ENCODE measurements at regions not wholly inside any gene's neighbourhood (a gene's known extent, or its start where the extent isn't known, plus 50 kb on each side); places are given as distances from the start of the nearest gene placed in this dataset.

DNA sequence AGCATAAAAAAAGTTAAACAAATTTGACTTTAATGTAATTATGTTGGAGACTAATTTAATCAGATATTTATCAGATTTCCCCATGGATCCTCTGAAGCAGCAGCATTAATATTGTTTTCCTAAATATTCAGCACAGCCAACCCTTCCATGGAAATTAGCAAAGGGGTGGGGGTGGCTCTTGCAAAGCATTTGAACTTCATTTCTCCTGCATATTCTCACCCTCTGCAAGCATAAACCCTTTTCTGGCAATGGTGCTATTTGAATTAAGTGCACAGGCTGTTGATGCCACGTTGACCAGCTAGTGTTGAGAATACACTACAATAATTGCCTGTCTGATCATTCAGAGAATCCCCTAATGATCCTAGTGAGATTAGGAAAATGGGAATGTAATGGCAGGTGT, 488.1 kb upstream of the KLF12 start:
- H3K4me1 ChIP-seq (ENCODE audit: control insufficient read depth, extremely low read depth, insufficient read depth, low read length): no peaks in the 10 kb centered on the region
- DNase-seq (ENCODE audit: low read depth, low spot score) (no peak), FAIRE-seq (no peak)
- no peak overlapping the region for H3K27ac ChIP-seq (ENCODE audit: control insufficient read depth, insufficient read depth, low read length)
- no peaks in the 10 kb centered on the region for H3K27me3 ChIP-seq (ENCODE audit: control insufficient read depth, extremely low read depth, insufficient read depth, low read length)
- no peaks in the 10 kb centered on the region for H3K36me3 ChIP-seq (ENCODE audit: control insufficient read depth in 2 of 2, extremely low read depth in 1 of 2, insufficient read depth in 2 of 2, low read length in 2 of 2)
- no peak overlapping the region for H2AFZ ChIP-seq (ENCODE audit: control insufficient read depth, low read length)
- no peaks in the 10 kb centered on the region for H3K9me3 ChIP-seq (ENCODE audit: control insufficient read depth, low read depth, low read length)
- TF ChIP-seq, protein P1, sequence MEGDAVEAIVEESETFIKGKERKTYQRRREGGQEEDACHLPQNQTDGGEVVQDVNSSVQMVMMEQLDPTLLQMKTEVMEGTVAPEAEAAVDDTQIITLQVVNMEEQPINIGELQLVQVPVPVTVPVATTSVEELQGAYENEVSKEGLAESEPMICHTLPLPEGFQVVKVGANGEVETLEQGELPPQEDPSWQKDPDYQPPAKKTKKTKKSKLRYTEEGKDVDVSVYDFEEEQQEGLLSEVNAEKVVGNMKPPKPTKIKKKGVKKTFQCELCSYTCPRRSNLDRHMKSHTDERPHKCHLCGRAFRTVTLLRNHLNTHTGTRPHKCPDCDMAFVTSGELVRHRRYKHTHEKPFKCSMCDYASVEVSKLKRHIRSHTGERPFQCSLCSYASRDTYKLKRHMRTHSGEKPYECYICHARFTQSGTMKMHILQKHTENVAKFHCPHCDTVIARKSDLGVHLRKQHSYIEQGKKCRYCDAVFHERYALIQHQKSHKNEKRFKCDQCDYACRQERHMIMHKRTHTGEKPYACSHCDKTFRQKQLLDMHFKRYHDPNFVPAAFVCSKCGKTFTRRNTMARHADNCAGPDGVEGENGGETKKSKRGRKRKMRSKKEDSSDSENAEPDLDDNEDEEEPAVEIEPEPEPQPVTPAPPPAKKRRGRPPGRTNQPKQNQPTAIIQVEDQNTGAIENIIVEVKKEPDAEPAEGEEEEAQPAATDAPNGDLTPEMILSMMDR (optimal IDR thresholded peaks at IDR 0.05 in 1 of 3, IDR thresholded peaks at IDR 0.05 in 1 of 3, conservative IDR thresholded peaks at IDR 0.05 in 1 of 3; ENCODE audit: extremely low read depth in 1 of 3, insufficient read depth in 2 of 3, low read length in 3 of 3): no peak
- no peak for TF ChIP-seq EZH2 (IDR thresholded peaks at IDR 0.05; ENCODE audit: low read length)
- no peak overlapping the region for H3K4me2 ChIP-seq (ENCODE audit: control insufficient read depth, extremely low read depth, insufficient read depth, low read depth, low read length)
- no peaks in the 10 kb centered on the region for H3K9me1 ChIP-seq (ENCODE audit: control insufficient read depth, extremely low read depth, insufficient read depth, low read length)
- H3K79me2 ChIP-seq (ENCODE audit: control insufficient read depth, insufficient read depth, low read length): no peaks in the 10 kb centered on the region
- no peak overlapping the region for H3K4me3 ChIP-seq (ENCODE audit: control insufficient read depth in 2 of 3, extremely low read depth in 1 of 3, insufficient read depth in 2 of 3, low read depth in 1 of 3, low read length in 3 of 3)
- dilution Hi-C loops (cut with MboI; ENCODE audit: extremely low pct_ligation_motif_present, low sequenced_read_pairs): no loop called here
- H4K20me1 ChIP-seq (ENCODE audit: control insufficient read depth, extremely low read depth, insufficient read depth, low read length): no peaks in the 10 kb centered on the region
- H3K9ac ChIP-seq (ENCODE audit: control insufficient read depth, extremely low read depth, insufficient read depth, low read length): no peak overlapping the region

DNA sequence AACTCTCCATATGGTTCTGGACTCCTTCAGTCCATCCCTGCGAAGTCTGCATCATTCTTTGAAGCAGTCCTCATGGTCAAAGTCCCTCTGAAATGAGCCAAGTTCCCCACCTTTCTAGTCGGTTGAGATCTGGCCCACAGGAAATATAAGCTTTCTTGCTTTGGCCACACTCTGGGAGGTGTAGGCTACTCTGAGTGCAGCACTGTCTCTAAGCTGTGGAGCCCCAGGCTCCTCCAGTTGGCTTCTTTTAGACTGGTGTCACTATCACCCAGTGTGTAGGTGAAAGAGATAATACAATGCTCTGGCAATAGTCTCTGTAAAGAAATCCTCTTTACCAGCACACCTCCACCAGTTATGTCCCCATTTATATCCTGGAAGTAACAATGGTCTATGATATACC, 486.5 kb upstream of the KLF12 start:
- dilution Hi-C loops (cut with MboI; ENCODE audit: extremely low pct_ligation_motif_present, low sequenced_read_pairs): no loop called here
- no peak overlapping the region for H3K9ac ChIP-seq (ENCODE audit: control insufficient read depth, extremely low read depth, insufficient read depth, low read length)
- no peak overlapping the region for H2AFZ ChIP-seq (ENCODE audit: control insufficient read depth, low read length)
- no peak for TF ChIP-seq EZH2 (IDR thresholded peaks at IDR 0.05; ENCODE audit: low read length)
- TF ChIP-seq, protein P1 (optimal IDR thresholded peaks at IDR 0.05 in 1 of 3, IDR thresholded peaks at IDR 0.05 in 1 of 3, conservative IDR thresholded peaks at IDR 0.05 in 1 of 3; ENCODE audit: extremely low read depth in 1 of 3, insufficient read depth in 2 of 3, low read length in 3 of 3): no peak
- H3K4me1 ChIP-seq (ENCODE audit: control insufficient read depth, extremely low read depth, insufficient read depth, low read length): no peaks in the 10 kb centered on the region
- no peaks in the 10 kb centered on the region for H3K9me1 ChIP-seq (ENCODE audit: control insufficient read depth, extremely low read depth, insufficient read depth, low read length)
- no peaks in the 10 kb centered on the region for H3K79me2 ChIP-seq (ENCODE audit: control insufficient read depth, insufficient read depth, low read length)
- no peak for DNase-seq (ENCODE audit: low read depth, low spot score)
- no peaks in the 10 kb centered on the region for H4K20me1 ChIP-seq (ENCODE audit: control insufficient read depth, extremely low read depth, insufficient read depth, low read length)
- no peaks in the 10 kb centered on the region for H3K9me3 ChIP-seq (ENCODE audit: control insufficient read depth, low read depth, low read length)
- no peak overlapping the region for H3K27ac ChIP-seq (ENCODE audit: control insufficient read depth, insufficient read depth, low read length)
- no peaks in the 10 kb centered on the region for H3K27me3 ChIP-seq (ENCODE audit: control insufficient read depth, extremely low read depth, insufficient read depth, low read length)
- no peak overlapping the region for H3K4me3 ChIP-seq (ENCODE audit: control insufficient read depth in 2 of 3, extremely low read depth in 1 of 3, insufficient read depth in 2 of 3, low read depth in 1 of 3, low read length in 3 of 3)
- H3K36me3 ChIP-seq (ENCODE audit: control insufficient read depth in 2 of 2, extremely low read depth in 1 of 2, insufficient read depth in 2 of 2, low read length in 2 of 2): no peaks in the 10 kb centered on the region
- H3K4me2 ChIP-seq (ENCODE audit: control insufficient read depth, extremely low read depth, insufficient read depth, low read depth, low read length): no peak overlapping the region
- FAIRE-seq: no peak
